ENCODE measurements at regions not wholly inside any gene's neighbourhood (a gene's known extent, or its start where the extent isn't known, plus 50 kb on each side); places are given as distances from the start of the nearest gene placed in this dataset.

- TF ChIP-seq CTCF (IDR thresholded peaks at IDR 0.05) (no peak), POLR2A (IDR thresholded peaks at IDR 0.05) (no peak)
Observed at GRCh38 chr4:126737899-126738526, 894.7 kb upstream of the INTU start.
